ENCODE measurements at regions not wholly inside any gene's neighbourhood (a gene's known extent, or its start where the extent isn't known, plus 50 kb on each side); places are given as distances from the start of the nearest gene placed in this dataset.

DNA sequence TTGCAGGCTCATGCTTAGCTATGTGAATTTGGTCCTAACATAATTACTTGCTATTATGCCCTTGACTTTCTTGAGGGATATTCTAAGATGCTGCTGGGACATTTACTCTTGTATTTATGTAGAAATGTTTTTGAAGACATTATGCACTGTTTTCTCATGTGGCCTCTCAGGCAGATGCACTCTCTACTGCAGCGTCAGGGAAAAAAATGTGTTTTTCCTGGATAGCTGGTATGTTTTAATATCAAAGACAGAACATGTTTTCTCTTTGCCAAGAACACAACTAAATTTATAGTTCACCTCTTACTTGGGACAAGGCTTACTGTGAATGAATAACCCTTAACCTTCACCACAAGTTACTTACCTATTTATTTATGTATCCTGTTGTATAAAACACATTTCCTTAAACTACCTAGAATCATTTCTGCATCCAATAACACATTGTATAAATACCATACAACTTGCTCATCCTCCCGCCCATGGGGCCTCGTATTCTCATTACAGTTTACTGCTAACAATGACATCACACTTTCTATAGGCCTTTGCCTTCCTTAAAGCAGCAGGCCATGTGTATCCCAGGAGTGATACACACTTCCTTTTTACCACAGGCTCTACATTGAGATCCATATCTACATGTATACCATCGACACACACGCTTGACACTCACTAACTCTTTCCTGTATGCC lies 178.7 kb downstream of the SLIT2 start:
- peak; percentile 7 for DNase-seq (ENCODE audit: unreplicated experiment)
- TF ChIP-seq, protein P1, sequence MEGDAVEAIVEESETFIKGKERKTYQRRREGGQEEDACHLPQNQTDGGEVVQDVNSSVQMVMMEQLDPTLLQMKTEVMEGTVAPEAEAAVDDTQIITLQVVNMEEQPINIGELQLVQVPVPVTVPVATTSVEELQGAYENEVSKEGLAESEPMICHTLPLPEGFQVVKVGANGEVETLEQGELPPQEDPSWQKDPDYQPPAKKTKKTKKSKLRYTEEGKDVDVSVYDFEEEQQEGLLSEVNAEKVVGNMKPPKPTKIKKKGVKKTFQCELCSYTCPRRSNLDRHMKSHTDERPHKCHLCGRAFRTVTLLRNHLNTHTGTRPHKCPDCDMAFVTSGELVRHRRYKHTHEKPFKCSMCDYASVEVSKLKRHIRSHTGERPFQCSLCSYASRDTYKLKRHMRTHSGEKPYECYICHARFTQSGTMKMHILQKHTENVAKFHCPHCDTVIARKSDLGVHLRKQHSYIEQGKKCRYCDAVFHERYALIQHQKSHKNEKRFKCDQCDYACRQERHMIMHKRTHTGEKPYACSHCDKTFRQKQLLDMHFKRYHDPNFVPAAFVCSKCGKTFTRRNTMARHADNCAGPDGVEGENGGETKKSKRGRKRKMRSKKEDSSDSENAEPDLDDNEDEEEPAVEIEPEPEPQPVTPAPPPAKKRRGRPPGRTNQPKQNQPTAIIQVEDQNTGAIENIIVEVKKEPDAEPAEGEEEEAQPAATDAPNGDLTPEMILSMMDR (IDR thresholded peaks at IDR 0.05; ENCODE audit: unreplicated experiment) = no peak
- Mint-ChIP-seq H3K4me3 (ENCODE audit: unreplicated experiment) (no peak overlapping the region), H3K4me1 (ENCODE audit: insufficient read depth, unreplicated experiment) (peaks cover 18% of the 10 kb centered on the region), H3K27me3 (ENCODE audit: insufficient read depth, unreplicated experiment) (no peaks in the 10 kb centered on the region), H3K9me3 (ENCODE audit: unreplicated experiment) (no peaks in the 10 kb centered on the region), H3K27ac (ENCODE audit: low read depth, unreplicated experiment) (no peak overlapping the region), H3K36me3 (ENCODE audit: insufficient read depth, unreplicated experiment) (no peaks in the 10 kb centered on the region)
- POLR2A ChIA-PET = interaction anchor here (1.0 to 1.1 kb wide), 2 partner anchors 9 to 269 kb away, joined by 3 read pairs; partner anchors contain the start of gene PACRGL
- BruUV-seq (replicated peaks) = no TSS peak
- intact Hi-C loops (cut with micrococcal nuclease) = no loop called here
- CTCF ChIA-PET = interaction anchor here (1.1 to 1.6 kb wide), 5 partner anchors 15 to 254 kb away, joined by 3 to 7 read pairs (median 4); no protein-coding TSS in a partner anchor

DNA sequence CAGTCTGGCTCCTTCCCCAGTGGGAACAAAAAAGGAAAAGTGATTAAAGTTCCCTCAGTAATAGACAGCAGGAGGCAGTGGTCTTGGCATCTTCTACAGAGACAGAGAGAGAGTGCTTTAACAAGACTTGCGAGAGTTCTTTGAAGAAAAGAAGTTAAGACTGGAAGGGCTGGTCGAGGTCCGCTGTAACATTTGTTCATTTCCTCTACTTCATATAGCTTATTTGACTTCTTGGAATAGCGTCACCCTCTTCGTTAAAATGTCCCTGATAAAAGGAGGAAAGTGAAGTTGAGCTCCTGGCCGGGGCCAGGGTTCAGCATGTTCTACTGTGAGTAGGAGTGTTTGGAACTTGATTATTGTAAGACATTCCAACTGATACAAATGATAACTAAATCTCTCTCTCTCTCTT lies 179.8 kb downstream of the SLIT2 start:
- Mint-ChIP-seq H3K27me3 (ENCODE audit: insufficient read depth, unreplicated experiment) (no peaks in the 10 kb centered on the region), H3K27ac (ENCODE audit: low read depth, unreplicated experiment) (no peak overlapping the region), H3K4me3 (ENCODE audit: unreplicated experiment) (no peak overlapping the region), H3K9me3 (ENCODE audit: unreplicated experiment) (no peaks in the 10 kb centered on the region), H3K36me3 (ENCODE audit: insufficient read depth, unreplicated experiment) (no peaks in the 10 kb centered on the region), H3K4me1 (ENCODE audit: insufficient read depth, unreplicated experiment) (peaks cover 18% of the 10 kb centered on the region)
- no TSS peak for BruUV-seq (replicated peaks)
- intact Hi-C loops (cut with micrococcal nuclease) = no loop called here
- DNase-seq (ENCODE audit: unreplicated experiment) = no peak
- ChIA-PET CTCF (interaction anchor here (0.5 to 1.1 kb wide), 2 partner anchors 113 to 241 kb away, joined by 3 to 7 read pairs; no protein-coding TSS in a partner anchor), POLR2A (no interaction called here)
- TF ChIP-seq, protein P1 (IDR thresholded peaks at IDR 0.05; ENCODE audit: unreplicated experiment) = no peak

DNA sequence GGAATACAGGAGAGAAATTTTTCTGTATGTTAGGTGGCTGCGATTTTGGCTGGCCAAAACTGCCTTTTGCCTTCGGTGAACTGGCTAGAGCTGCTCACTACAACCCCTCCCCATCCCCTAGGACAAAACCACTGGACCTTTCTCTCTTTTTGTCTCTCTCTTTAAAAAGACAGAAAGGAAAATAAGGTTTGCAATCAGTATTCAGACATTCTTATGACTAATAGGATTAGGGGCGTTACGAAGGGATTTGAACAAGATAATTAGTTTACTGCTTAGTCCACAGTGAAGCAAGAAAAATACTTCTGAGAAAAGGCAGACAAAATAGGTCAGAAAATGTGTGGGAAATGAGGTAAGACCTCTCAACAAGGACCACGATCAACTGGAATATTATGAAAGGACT lies 180.4 kb downstream of the SLIT2 start:
- Mint-ChIP-seq H3K4me1 (ENCODE audit: insufficient read depth, unreplicated experiment) (peaks cover 18% of the 10 kb centered on the region), H3K9me3 (ENCODE audit: unreplicated experiment) (no peaks in the 10 kb centered on the region), H3K4me3 (ENCODE audit: unreplicated experiment) (no peak overlapping the region), H3K27me3 (ENCODE audit: insufficient read depth, unreplicated experiment) (no peaks in the 10 kb centered on the region), H3K27ac (ENCODE audit: low read depth, unreplicated experiment) (no peak overlapping the region), H3K36me3 (ENCODE audit: insufficient read depth, unreplicated experiment) (no peaks in the 10 kb centered on the region)
- intact Hi-C loops (cut with micrococcal nuclease) = no loop called here
- no TSS peak for BruUV-seq (replicated peaks)
- CTCF ChIA-PET = interaction anchor here (0.8 kb wide), 1 partner anchor 13 kb away, joined by 3 read pairs; no protein-coding TSS in a partner anchor
- DNase-seq (ENCODE audit: unreplicated experiment) = no peak
- TF ChIP-seq, protein P1 (IDR thresholded peaks at IDR 0.05; ENCODE audit: unreplicated experiment) = no peak
- POLR2A ChIA-PET = no interaction called here

DNA sequence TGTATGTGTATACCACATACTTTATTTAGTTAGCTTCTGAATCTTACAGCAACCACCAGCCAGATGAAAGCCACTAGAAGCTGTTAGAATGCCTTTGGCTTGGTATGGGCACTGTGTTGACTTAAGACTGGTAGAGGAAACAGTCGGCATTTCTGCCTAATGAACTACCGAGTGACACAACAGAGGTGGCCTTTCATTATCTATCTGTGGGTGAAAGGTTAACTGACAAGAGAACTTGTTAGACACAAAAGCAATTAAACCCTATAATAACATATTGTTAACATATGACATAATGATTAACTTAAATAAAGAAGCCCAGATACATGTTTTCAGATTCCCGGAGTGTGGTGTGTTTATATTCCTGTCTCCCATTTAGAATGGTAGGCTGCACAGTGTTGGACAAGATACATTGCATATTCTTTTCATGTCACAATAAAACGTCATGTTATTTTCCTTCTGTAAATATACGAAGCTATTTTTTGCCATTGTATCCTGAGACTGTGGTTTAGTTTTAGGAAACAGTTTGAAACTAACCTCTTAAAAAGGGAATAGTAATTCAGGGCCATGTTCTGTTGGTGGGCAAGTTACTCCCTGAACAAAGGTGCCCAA lies 181.5 kb downstream of the SLIT2 start:
- TF ChIP-seq, protein P1 (IDR thresholded peaks at IDR 0.05; ENCODE audit: unreplicated experiment) = no peak
- no peak overlapping the region for H3K27ac Mint-ChIP-seq (ENCODE audit: low read depth, unreplicated experiment)
- H3K27me3 Mint-ChIP-seq (ENCODE audit: insufficient read depth, unreplicated experiment) = no peaks in the 10 kb centered on the region
- BruUV-seq (replicated peaks) = no TSS peak
- no peak overlapping the region for H3K4me3 Mint-ChIP-seq (ENCODE audit: unreplicated experiment)
- no peak for DNase-seq (ENCODE audit: unreplicated experiment)
- no peaks in the 10 kb centered on the region for H3K9me3 Mint-ChIP-seq (ENCODE audit: unreplicated experiment)
- intact Hi-C loops (cut with micrococcal nuclease) = no loop called here
- peaks cover 18% of the 10 kb centered on the region for H3K4me1 Mint-ChIP-seq (ENCODE audit: insufficient read depth, unreplicated experiment)
- H3K36me3 Mint-ChIP-seq (ENCODE audit: insufficient read depth, unreplicated experiment) = no peaks in the 10 kb centered on the region
- CTCF ChIA-PET = interaction anchor here (0.6 to 1.4 kb wide), 3 partner anchors 34 to 254 kb away, joined by 3 to 4 read pairs (median 3); no protein-coding TSS in a partner anchor
- POLR2A ChIA-PET = interaction anchor here (0.7 kb wide), 1 partner anchor 114 kb away, joined by 3 read pairs; no protein-coding TSS in a partner anchor
